SH-SY5Y (cell line): ENCODE measurements at regions not wholly inside any gene's neighbourhood (a gene's known extent, or its start where the extent isn't known, plus 50 kb on each side); places are given as distances from the start of the nearest gene placed in this dataset.

Experiments
- GATA2 ChIP-seq: IDR thresholded peaks from 2 replicates; pipeline ENCODE4 v1.6.1; 2011; ENCODE audit warnings: mild to moderate bottlenecking, low read depth, low read length
- GATA3 ChIP-seq: IDR thresholded peaks from 2 replicates; pipeline ENCODE4 v1.6.1; 2011; ENCODE audit warnings: low read depth, mild to moderate bottlenecking, low read length, moderate library complexity

GRCh38 chr13:61010358-61010757, 405.3 kb downstream of the PCDH20 start:
- TF ChIP-seq GATA2 (no peak), GATA3 (no peak)
